Ascending aorta (tissue), 2 donors: ENCODE measurements at regions not wholly inside any gene's neighbourhood (a gene's known extent, or its start where the extent isn't known, plus 50 kb on each side); places are given as distances from the start of the nearest gene placed in this dataset.

ENCODE experiments used
- DNase-seq, 2 donors: peaks; one replicate each; pipeline ENCODE4 v3.0.0-alpha.2; 2019; ENCODE audit warnings: low spot score in 2 of 2
- H3K27ac ChIP-seq, 2 donors: fragments of 200-600 bp; sonication (generic); one replicate each; pipeline ENCODE4 v1.5.1; 2016 to 2017; ENCODE audit warnings: mild to moderate bottlenecking in 1 of 2
- H3K27me3 ChIP-seq: fragments of 200-600 bp; sonication (generic); one replicate; pipeline ENCODE4 v1.5.1; 2017
- H3K36me3 ChIP-seq, 2 donors: fragments of 200-600 bp; sonication (generic); one replicate each; pipeline ENCODE4 v1.5.1; 2016
- H3K4me1 ChIP-seq, 2 donors: fragments of 200-600 bp; sonication (generic); one replicate each; pipeline ENCODE4 v1.5.1; 2016 to 2017; ENCODE audit warnings: mild to moderate bottlenecking in 1 of 2
- H3K4me3 ChIP-seq, 2 donors: fragments of 200-600 bp; sonication (generic); one replicate each; pipeline ENCODE4 v1.5.1; 2016 to 2017; ENCODE audit warnings: mild to moderate bottlenecking in 1 of 2
- H3K9me3 ChIP-seq, 2 donors: fragments of 200-600 bp; sonication (generic); one replicate each; pipeline ENCODE4 v1.5.1; 2016
- CTCF ChIP-seq, 3 experiments: fragments of 200-600 bp in 2 of 3; fragments of 450-650 bp in 1 of 3; sonication (generic) in 2 of 3; IDR thresholded peaks; one replicate each; pipeline ENCODE4 v1.5.1; 2016 to 2019; ENCODE audit warnings: antibody characterized with exemption in 3 of 3, mild to moderate bottlenecking in 1 of 3, moderate library complexity in 1 of 3
- intact Hi-C: fragments of 100-400 bp; cut with DNase I; formaldehyde crosslinking; loops from one replicate; pipeline ENCODE4 v1.15.1; 2023

- intact Hi-C loops = no loop called here
- no peak overlapping the region for H3K27ac ChIP-seq
- no peak overlapping the region for H3K4me3 ChIP-seq
- no peak for TF ChIP-seq CTCF (IDR thresholded peaks at IDR 0.05)
- H3K27me3 ChIP-seq = no peaks in the 10 kb centered on the region
- DNase-seq = no peak
- H3K36me3 ChIP-seq = no peaks in the 10 kb centered on the region
- H3K4me1 ChIP-seq = peaks cover 0 to 7% of the 10 kb centered on the region in 2 donors
- H3K9me3 ChIP-seq = no peaks in the 10 kb centered on the region
Observed at GRCh38 chr3:170701696-170702678, 116.1 kb upstream of the SLC7A14 start.

- intact Hi-C loops = no loop called here
- H3K4me1 ChIP-seq = peaks cover 0 to 7% of the 10 kb centered on the region in 2 donors
- peak overlapping the region in 1 of 2 donors; percentile 72 for H3K27ac ChIP-seq
- TF ChIP-seq CTCF (IDR thresholded peaks at IDR 0.05) = no peak
- no peaks in the 10 kb centered on the region for H3K36me3 ChIP-seq
- no peak overlapping the region for H3K4me3 ChIP-seq
- no peak for DNase-seq
- no peaks in the 10 kb centered on the region for H3K9me3 ChIP-seq
- H3K27me3 ChIP-seq = no peaks in the 10 kb centered on the region
Observed at GRCh38 chr3:170700054-170700404, 114.2 kb upstream of the SLC7A14 start.

- no peak for DNase-seq
- Histone ChIP-seq H3K36me3 (no peaks in the 10 kb centered on the region), H3K27me3 (no peaks in the 10 kb centered on the region), H3K4me1 (peaks cover 0 to 7% of the 10 kb centered on the region in 2 donors), H3K27ac (peak overlapping the region; percentile 72), H3K9me3 (no peaks in the 10 kb centered on the region), H3K4me3 (no peak overlapping the region)
- intact Hi-C loops = no loop called here
- TF ChIP-seq CTCF (IDR thresholded peaks at IDR 0.05) = no peak
Observed at GRCh38 chr3:170699158-170700053, 113.5 kb upstream of the SLC7A14 start.

- Histone ChIP-seq H3K4me1 (peaks cover 0 to 7% of the 10 kb centered on the region in 2 donors), H3K4me3 (no peak overlapping the region), H3K9me3 (no peaks in the 10 kb centered on the region), H3K36me3 (no peaks in the 10 kb centered on the region), H3K27me3 (no peaks in the 10 kb centered on the region), H3K27ac (no peak overlapping the region)
- DNase-seq = no peak
- intact Hi-C loops = no loop called here
- no peak for TF ChIP-seq CTCF (IDR thresholded peaks at IDR 0.05)
Observed at GRCh38 chr3:170697908-170698307, 112.0 kb upstream of the SLC7A14 start.

GRCh38 chr3:170697131-170697530 is 111.3 kb upstream of the SLC7A14 start:
- Histone ChIP-seq H3K9me3 (no peaks in the 10 kb centered on the region), H3K4me3 (no peak overlapping the region), H3K27ac (no peak overlapping the region), H3K27me3 (no peaks in the 10 kb centered on the region), H3K4me1 (peaks cover 0 to 7% of the 10 kb centered on the region in 2 donors), H3K36me3 (no peaks in the 10 kb centered on the region)
- DNase-seq = no peak
- TF ChIP-seq CTCF (IDR thresholded peaks at IDR 0.05) = no peak
- intact Hi-C loops = no loop called here
